ENCODE measurements at regions not wholly inside any gene's neighbourhood (a gene's known extent, or its start where the extent isn't known, plus 50 kb on each side); places are given as distances from the start of the nearest gene placed in this dataset.

- Histone ChIP-seq H3K27me3 (replicated peaks in 1 of 4; ENCODE audit: control insufficient read depth in 3 of 4, extremely low read depth in 1 of 4, insufficient read depth in 3 of 4, low read length in 3 of 4) (no peaks in the 10 kb centered on the region), H3K4ac (replicated peaks; ENCODE audit: insufficient read length, low read depth, low read length) (no peak overlapping the region), H2BK20ac (ENCODE audit: low read length) (no peak overlapping the region), H3K56ac (replicated peaks; ENCODE audit: insufficient read length, low read depth, low read length) (no peak overlapping the region), H3K4me1 (replicated peaks in 1 of 4; ENCODE audit: control insufficient read depth in 3 of 4, insufficient read depth in 4 of 4, low read length in 3 of 4) (no peaks in the 10 kb centered on the region), H2AFZ (ENCODE audit: low read length) (no peak overlapping the region), H3K23ac (ENCODE audit: insufficient read length) (no peak overlapping the region), H2AK5ac (ENCODE audit: low read depth, low read length) (no peak overlapping the region), H4K5ac (ENCODE audit: insufficient read length, low read depth, low read length) (no peak overlapping the region), H3K79me1 (ENCODE audit: low read depth, low read length) (no peaks in the 10 kb centered on the region), H3K79me2 (ENCODE audit: control insufficient read depth in 1 of 2, insufficient read depth in 2 of 2, low read length in 2 of 2) (no peaks in the 10 kb centered on the region), H3K14ac (ENCODE audit: insufficient read length) (no peak overlapping the region), H2BK120ac (replicated peaks; ENCODE audit: low read depth, low read length) (no peak overlapping the region), H2BK5ac (ENCODE audit: low read depth, low read length) (no peak overlapping the region), H3K23me2 (ENCODE audit: low read depth, low read length) (no peaks in the 10 kb centered on the region), H4K20me1 (replicated peaks in 1 of 2; ENCODE audit: control insufficient read depth in 1 of 2, insufficient read depth in 2 of 2, low read length in 2 of 2) (no peaks in the 10 kb centered on the region), H3K9ac (replicated peaks in 1 of 4; ENCODE audit: extremely low read depth in 1 of 4, low read depth in 3 of 4, low read length in 3 of 4) (no peak overlapping the region), H3K4me3 (ENCODE audit: extremely low read depth in 1 of 4, insufficient read depth in 2 of 4, low read depth in 3 of 4, low read length in 4 of 4) (no peak overlapping the region), H3K18ac (ENCODE audit: extremely low read depth, low read length) (no peak overlapping the region), H2BK12ac (ENCODE audit: low read depth, low read length) (no peak overlapping the region), H3K4me2 (ENCODE audit: insufficient read depth in 1 of 2, low read depth in 2 of 2, low read length in 2 of 2) (no peak overlapping the region), H3K9me3 (ENCODE audit: insufficient read depth in 2 of 2, low read depth in 1 of 2, low read length in 1 of 2) (no peaks in the 10 kb centered on the region), H2BK15ac (ENCODE audit: low read length) (no peak overlapping the region), H4K8ac (ENCODE audit: extremely low read depth, insufficient read depth, low read length) (no peak overlapping the region), H4K91ac (replicated peaks; ENCODE audit: insufficient read length, low read length) (no peak overlapping the region), H3K27ac (ENCODE audit: low read depth, low read length) (no peak overlapping the region), H3K36me3 (ENCODE audit: control insufficient read depth in 2 of 4, insufficient read depth in 4 of 4, low read length in 3 of 4) (no peaks in the 10 kb centered on the region)
- no peak for TF ChIP-seq CTBP2 (IDR thresholded peaks at IDR 0.05; ENCODE audit: borderline replicate concordance, insufficient read depth, insufficient read length, low read length)
- TF ChIP-seq FOSL1 (IDR thresholded peaks at IDR 0.05; ENCODE audit: insufficient read depth, low read depth, low read length) = no peak
- TF ChIP-seq RNF2 (IDR thresholded peaks at IDR 0.05; ENCODE audit: borderline replicate concordance, low read depth, low read length, missing control alignments, poor library complexity, severe bottlenecking) = no peak
- TF ChIP-seq PHF8 (conservative IDR thresholded peaks at IDR 0.05; ENCODE audit: low read depth, low read length) = no peak
- TF ChIP-seq SP2 (IDR thresholded peaks at IDR 0.05; ENCODE audit: low read length) = no peak
- no peak for TF ChIP-seq SP1 (IDR thresholded peaks at IDR 0.05; ENCODE audit: low read depth, low read length)
- no peak for TF ChIP-seq KDM5A (IDR thresholded peaks at IDR 0.05; ENCODE audit: low read length)
- TF ChIP-seq ATF3 (IDR thresholded peaks at IDR 0.05; ENCODE audit: insufficient read depth, low read depth, low read length) = no peak
- no peak for TF ChIP-seq TEAD4 (IDR thresholded peaks at IDR 0.05; ENCODE audit: low read depth, low read length)
- ChIA-PET CTCF (ENCODE audit: partially characterized antibody) (no interaction called here), POLR2A (ENCODE audit: partially characterized antibody) (no interaction called here)
- 94% methylated on average over 1 of the region's 1 CpG; no CpG with 5 or more reads in 1 of the 2 experiments for WGBS, 2 experiments (ENCODE audit: extremely low coverage in 1 of 2, insufficient coverage in 1 of 2, insufficient read length in 1 of 2, insufficient replicate concordance in 2 of 2, low coverage in 1 of 2, low lambda C conversion rate in 2 of 2, missing lambda C conversion rate in 1 of 2)
- DNase-seq (ENCODE audit: low read depth in 1 of 2, low spot score in 2 of 2) = no peak
- no peak for FAIRE-seq
These were observed 374.9 kb downstream of the SLC6A15 start for GRCh38 chr12:84537666-84538065.

Data from H1 (cell line).